ENCODE measurements at regions not wholly inside any gene's neighbourhood (a gene's known extent, or its start where the extent isn't known, plus 50 kb on each side); places are given as distances from the start of the nearest gene placed in this dataset.

DNA sequence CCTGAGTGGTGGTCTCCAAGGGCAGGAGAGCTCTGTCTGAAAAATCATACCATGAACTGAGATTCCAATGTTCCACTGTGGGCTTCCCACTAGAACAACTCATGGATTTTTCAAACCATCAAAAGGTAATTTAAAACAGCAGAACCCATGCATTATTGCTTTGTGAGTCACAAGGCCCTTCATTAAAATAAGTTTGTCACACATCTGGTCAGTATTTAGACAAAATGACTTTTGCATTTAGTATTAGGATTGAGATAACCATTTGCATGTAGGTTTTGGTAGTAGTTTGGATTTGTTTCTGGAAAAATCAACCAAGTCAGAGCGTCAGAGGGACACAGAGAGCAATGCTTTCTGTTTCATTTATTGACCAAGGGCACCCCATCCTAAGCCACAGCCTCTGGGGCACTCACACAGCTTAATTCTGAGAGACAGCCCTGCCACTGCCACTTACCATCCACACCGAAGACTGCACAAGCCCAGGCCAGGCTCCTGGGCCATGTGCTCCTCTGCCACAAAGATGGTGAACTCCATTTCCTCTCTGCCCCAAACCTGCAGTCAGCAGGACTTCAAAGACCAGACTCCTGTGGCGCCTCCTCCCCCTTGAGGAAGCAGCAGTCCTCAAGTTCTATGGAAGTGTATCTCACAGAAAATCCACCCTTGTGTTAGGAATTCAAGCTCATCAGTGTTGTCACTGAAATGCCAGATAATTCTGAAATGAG lies 132.6 kb upstream of the DUSP10 start:
- TF ChIP-seq CREB1 (IDR thresholded peaks at IDR 0.05) = no peak
- TF ChIP-seq RNF2 (IDR thresholded peaks at IDR 0.05; ENCODE audit: borderline replicate concordance, low read depth, low read length, missing control alignments, poor library complexity, severe bottlenecking) = no peak
- TF ChIP-seq YY1 (IDR thresholded peaks at IDR 0.05; ENCODE audit: low read depth, low read length) = no peak
- no peak for TF ChIP-seq EP300 (IDR thresholded peaks at IDR 0.05; ENCODE audit: borderline replicate concordance in 1 of 2, low read depth in 2 of 2, low read length in 2 of 2)
- no peak for TF ChIP-seq CTCF (IDR thresholded peaks at IDR 0.05; ENCODE audit: control extremely low read depth in 1 of 3, insufficient read depth in 1 of 3, low read depth in 1 of 3, low read length in 3 of 3)
- TF ChIP-seq MAX (IDR thresholded peaks at IDR 0.05) = no peak
- no peak for TF ChIP-seq SAP30 (IDR thresholded peaks at IDR 0.05; ENCODE audit: insufficient read depth, insufficient replicate concordance, low read length)
- no peak for TF ChIP-seq ZNF274 (IDR thresholded peaks at IDR 0.05; ENCODE audit: borderline replicate concordance, extremely low read depth, low read length)
- TF ChIP-seq KDM5A (IDR thresholded peaks at IDR 0.05; ENCODE audit: low read length) = no peak
- TF ChIP-seq CBX8 (IDR thresholded peaks at IDR 0.05; ENCODE audit: borderline replicate concordance, low read depth, low read length) = no peak
- no peak for TF ChIP-seq EZH2 (IDR thresholded peaks at IDR 0.05; ENCODE audit: low read depth, low read length, severe bottlenecking)
- TF ChIP-seq POLR2A (IDR thresholded peaks at IDR 0.05; ENCODE audit: control extremely low read depth in 1 of 2, low read depth in 2 of 2, low read length in 2 of 2) = no peak
- TF ChIP-seq JUND (IDR thresholded peaks at IDR 0.05; ENCODE audit: low read length) = no peak
- no peak for TF ChIP-seq EGR1 (IDR thresholded peaks at IDR 0.05; ENCODE audit: borderline replicate concordance, low read depth, low read length)

Measured in H1 (cell line).